WTC11 (cell line): ENCODE measurements at regions not wholly inside any gene's neighbourhood (a gene's known extent, or its start where the extent isn't known, plus 50 kb on each side); places are given as distances from the start of the nearest gene placed in this dataset.

Source experiments
- ATAC-seq: fragments of 200-7000 bp; cut with Tn5 transposase; 2 replicates; pipeline ENCODE4 v1.10.0; 2021; ENCODE audit warnings: mild to moderate bottlenecking, moderate library complexity
- CTCF ChIA-PET: fragments of 300-600 bp; sonication (Branson Sonifier 250); formaldehyde crosslinking; loops from one replicate; lab custom pipeline; 2021; ENCODE audit warnings: antibody characterized with exemption; lab: Charles Lee
- POLR2A ChIA-PET: fragments of 350-600 bp; sonication (Branson Sonifier 250); formaldehyde crosslinking; loops from one replicate; lab custom pipeline; 2021; ENCODE audit warnings: antibody characterized with exemption; lab: Charles Lee
- DNase-seq: peaks from one replicate; pipeline ENCODE4 v3.0.0; 2021; ENCODE audit warnings: low spot score
- H3K27ac Mint-ChIP-seq: 2 replicates; pipeline ENCODE4 v1.8.0; 2021; ENCODE audit warnings: mixed read lengths
- H3K27me3 Mint-ChIP-seq: 2 replicates; pipeline ENCODE4 v1.8.0; 2021; ENCODE audit warnings: low read depth, mild to moderate bottlenecking, moderate library complexity, mixed read lengths
- H3K36me3 Mint-ChIP-seq: 2 replicates; pipeline ENCODE4 v1.8.0; 2021; ENCODE audit warnings: mixed read lengths
- H3K4me1 Mint-ChIP-seq: 2 replicates; pipeline ENCODE4 v1.8.0; 2022; ENCODE audit warnings: mixed read lengths
- H3K4me3 Mint-ChIP-seq: 2 replicates; pipeline ENCODE4 v1.8.0; 2021; ENCODE audit warnings: mild to moderate bottlenecking, moderate library complexity, mixed read lengths
- H3K9me3 Mint-ChIP-seq: 2 replicates; pipeline ENCODE4 v1.8.0; 2021; ENCODE audit warnings: mixed read lengths
- AFF4 ChIP-seq: sonication (generic); formaldehyde crosslinking; IDR thresholded peaks from 2 replicates; pipeline ENCODE4 v1.8.1; 2023; ENCODE audit warnings: mild to moderate bottlenecking, missing genetic modification reagents, borderline replicate concordance
- CTCF ChIP-seq: fragments of 200-600 bp; IDR thresholded peaks from 2 replicates; pipeline ENCODE4 v1.8.0; 2022; ENCODE audit warnings: antibody characterized with exemption
- EMX1 ChIP-seq: fragments of 250-450 bp; sonication (Bioruptor Pico); IDR thresholded peaks from 2 replicates; pipeline ENCODE4 v1.8.0; 2021; ENCODE audit warnings: mild to moderate bottlenecking
- HMGA2 ChIP-seq: fragments of 250-450 bp; sonication (Bioruptor Pico); IDR thresholded peaks from 2 replicates; pipeline ENCODE4 v1.4.0; 2021; ENCODE audit warnings: mild to moderate bottlenecking, moderate library complexity
- HMGXB4 ChIP-seq: sonication (generic); formaldehyde crosslinking; IDR thresholded peaks from 2 replicates; pipeline ENCODE4 v1.8.1; 2023; ENCODE audit warnings: mild to moderate bottlenecking, moderate library complexity, missing genetic modification reagents
- NFYB ChIP-seq: sonication (generic); formaldehyde crosslinking; conservative IDR thresholded peaks from 2 replicates; pipeline ENCODE4 v1.8.0; 2022; ENCODE audit warnings: low read depth, missing genetic modification reagents
- NR2C2 ChIP-seq: sonication (generic); formaldehyde crosslinking; IDR thresholded peaks from 2 replicates; pipeline ENCODE4 v1.8.0; 2022; ENCODE audit warnings: mild to moderate bottlenecking, missing genetic modification reagents
- PRDM15 ChIP-seq: sonication (generic); formaldehyde crosslinking; IDR thresholded peaks from 2 replicates; pipeline ENCODE4 v1.8.0; 2022; ENCODE audit warnings: missing genetic modification reagents
- ZNF138 ChIP-seq: sonication (generic); formaldehyde crosslinking; conservative IDR thresholded peaks from 2 replicates; pipeline ENCODE4 v1.8.1; 2022; ENCODE audit warnings: mild to moderate bottlenecking, moderate library complexity, missing genetic modification reagents
- ZNF425 ChIP-seq: fragments of 250-450 bp; sonication (Bioruptor Pico); conservative IDR thresholded peaks from 2 replicates; pipeline ENCODE4 v1.9.0; 2021; ENCODE audit warnings: mild to moderate bottlenecking
- ZNF532 ChIP-seq: fragments of 250-450 bp; sonication (Bioruptor Pico); IDR thresholded peaks from 2 replicates; pipeline ENCODE4 v1.9.0; 2021; ENCODE audit warnings: mild to moderate bottlenecking, borderline replicate concordance

- TF ChIP-seq ZNF532 (CRISPR knock-in tag) (no peak), NR2C2 (CRISPR knock-in tag) (no peak), AFF4 (CRISPR knock-in tag) (no peak), PRDM15 (CRISPR knock-in tag) (no peak), ZNF138 (CRISPR knock-in tag) (no peak), NFYB (CRISPR knock-in tag) (no peak), CTCF (no peak)
Observed at GRCh38 chr3:165658027-165658426, 179.2 kb downstream of the BCHE start (continued).

GRCh38 chr3:165653130-165653778 lies 184.0 kb downstream of the BCHE start:
- DNase-seq = no peak
- ChIA-PET POLR2A (no interaction called here), CTCF (no interaction called here)
- no peaks in the 10 kb centered on the region for H3K4me1 Mint-ChIP-seq
- H3K4me3 Mint-ChIP-seq = no peak overlapping the region
- H3K9me3 Mint-ChIP-seq = peaks cover 10% of the 10 kb centered on the region
- no peak for ATAC-seq
- H3K27ac Mint-ChIP-seq = no peak overlapping the region
- H3K36me3 Mint-ChIP-seq = no peaks in the 10 kb centered on the region
- no peaks in the 10 kb centered on the region for H3K27me3 Mint-ChIP-seq
- no peak for TF ChIP-seq EMX1 (CRISPR knock-in tag)
- TF ChIP-seq ZNF425 = no peak
- no peak for TF ChIP-seq HMGA2
- TF ChIP-seq HMGXB4 (CRISPR knock-in tag) = no peak
- TF ChIP-seq ZNF532 (CRISPR knock-in tag) = no peak
